ENCODE measurements at regions not wholly inside any gene's neighbourhood (a gene's known extent, or its start where the extent isn't known, plus 50 kb on each side); places are given as distances from the start of the nearest gene placed in this dataset.

- TF ChIP-seq CTCF (IDR thresholded peaks at IDR 0.05), result no peak
- TF ChIP-seq EP300 (IDR thresholded peaks at IDR 0.05), result no peak
- no peak for TF ChIP-seq POLR2A (IDR thresholded peaks at IDR 0.05)
These were observed 259.9 kb upstream of the FMN2 start for GRCh38 chr1:239831577-239832355.

Measured in ovary (tissue), 3 donors.